ACC112 (cell line): ENCODE measurements at regions not wholly inside any gene's neighbourhood (a gene's known extent, or its start where the extent isn't known, plus 50 kb on each side); places are given as distances from the start of the nearest gene placed in this dataset.

Experiments
- H2AFZ ChIP-seq: fragments of 200-600 bp; sonication (generic); one replicate; pipeline ENCODE4 v1.6.0; 2017; ENCODE audit warnings: antibody characterized with exemption, low read length; ENCODE audit not compliant: unreplicated experiment
- H3K27ac ChIP-seq: fragments of 200-600 bp; sonication (generic); 2 replicates; pipeline ENCODE4 v1.5.1; 2014; ENCODE audit warnings: low read depth, mild to moderate bottlenecking, antibody characterized with exemption, low read length, moderate library complexity
- H3K27me3 ChIP-seq: fragments of 200-600 bp; sonication (generic); 2 replicates; pipeline ENCODE4 v1.6.1; 2014; ENCODE audit warnings: mild to moderate bottlenecking, antibody characterized with exemption, low read length, moderate library complexity, mixed read lengths; ENCODE audit not compliant: insufficient read depth
- H3K36me3 ChIP-seq: fragments of 200-600 bp; sonication (generic); 2 replicates; pipeline ENCODE4 v1.6.1; 2016; ENCODE audit warnings: mild to moderate bottlenecking, antibody characterized with exemption, low read length, moderate library complexity, mixed read lengths; ENCODE audit not compliant: insufficient read depth
- H3K4me1 ChIP-seq: fragments of 200-600 bp; sonication (generic); one replicate; pipeline ENCODE4 v1.6.1; 2016; ENCODE audit warnings: low read length, mixed read lengths; ENCODE audit not compliant: insufficient read depth, unreplicated experiment, control insufficient read depth
- H3K4me3 ChIP-seq: fragments of 200-600 bp; sonication (generic); 2 replicates; pipeline ENCODE4 v1.5.1; 2014; ENCODE audit warnings: mild to moderate bottlenecking, low read depth, low read length
- H3K79me2 ChIP-seq: fragments of 200-600 bp; sonication (generic); one replicate; pipeline ENCODE4 v1.6.0; 2016; ENCODE audit warnings: low read length; ENCODE audit not compliant: control insufficient read depth, unreplicated experiment, insufficient read depth

DNA sequence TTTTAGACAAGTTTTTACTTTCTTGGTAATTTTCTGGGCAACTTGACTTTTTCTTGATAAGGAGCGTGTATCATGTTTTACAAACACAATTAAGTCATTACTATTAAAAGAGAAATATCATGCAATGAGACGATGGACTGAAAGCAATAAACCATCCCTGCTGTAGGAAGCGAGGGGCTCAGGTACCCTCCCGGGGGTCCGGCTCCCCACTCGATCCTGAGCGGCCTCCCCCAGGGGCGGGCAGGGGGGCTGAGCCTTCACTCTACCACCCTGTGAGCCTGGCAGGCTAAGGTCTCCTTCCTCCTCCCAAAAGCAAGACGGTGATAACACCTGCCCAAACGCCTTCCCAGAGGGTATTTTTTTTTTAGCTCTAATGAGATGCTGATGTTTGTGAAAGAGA lies 51.8 kb upstream of the ADGRA1 start:
- no peaks in the 10 kb centered on the region for H3K4me1 ChIP-seq
- no peak overlapping the region for H2AFZ ChIP-seq
- H3K79me2 ChIP-seq = no peaks in the 10 kb centered on the region
- H3K27ac ChIP-seq = no peak overlapping the region
- no peak overlapping the region for H3K4me3 ChIP-seq
- peaks cover 43% of the 10 kb centered on the region for H3K27me3 ChIP-seq
- no peaks in the 10 kb centered on the region for H3K36me3 ChIP-seq

DNA sequence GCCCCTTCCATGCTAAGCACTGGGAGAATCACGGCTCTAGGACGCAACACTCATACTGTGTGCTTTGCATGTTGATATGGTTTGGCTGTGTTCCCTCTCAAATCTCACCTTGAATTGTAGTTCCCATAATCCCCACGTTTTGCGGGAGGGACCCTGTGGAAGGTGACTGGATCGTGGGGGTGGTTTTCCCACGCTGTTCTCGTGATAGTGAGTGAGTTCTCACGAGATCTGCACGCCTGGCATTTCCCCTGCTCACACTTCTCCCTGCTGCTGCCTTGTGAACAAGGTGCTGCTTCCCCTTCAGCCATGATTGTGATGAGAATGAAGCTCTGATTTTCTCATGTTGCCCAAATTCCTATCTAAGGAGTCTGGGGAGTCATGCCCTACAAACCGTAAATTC lies 53.0 kb upstream of the ADGRA1 start:
- Histone ChIP-seq H3K36me3 (no peaks in the 10 kb centered on the region), H3K79me2 (no peaks in the 10 kb centered on the region), H3K4me3 (no peak overlapping the region), H3K27ac (no peak overlapping the region), H3K4me1 (no peaks in the 10 kb centered on the region), H3K27me3 (peaks cover 43% of the 10 kb centered on the region), H2AFZ (no peak overlapping the region)

DNA sequence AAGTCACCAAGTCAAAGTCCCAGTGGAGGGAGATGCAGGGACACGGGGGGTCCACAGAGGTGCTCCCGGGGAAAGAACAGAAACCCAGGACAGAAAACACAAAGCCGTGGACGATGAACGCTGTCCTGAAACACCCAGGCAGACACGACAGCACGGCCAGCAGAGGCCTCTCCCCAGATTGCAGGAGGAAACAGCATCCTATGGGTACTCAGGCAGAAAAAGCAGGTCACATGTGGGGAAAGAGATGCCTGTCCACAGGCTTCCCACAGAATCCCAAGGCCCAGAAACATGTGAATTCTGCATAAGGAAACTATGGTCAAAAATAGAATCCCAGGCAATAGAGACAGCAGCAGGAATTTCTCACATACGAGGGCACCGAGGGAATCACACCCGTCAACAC lies 53.6 kb upstream of the ADGRA1 start:
- Histone ChIP-seq H3K27me3 (peaks cover 47% of the 10 kb centered on the region), H3K36me3 (no peaks in the 10 kb centered on the region), H3K79me2 (no peaks in the 10 kb centered on the region), H3K27ac (no peak overlapping the region), H3K4me3 (no peak overlapping the region), H2AFZ (no peak overlapping the region), H3K4me1 (no peaks in the 10 kb centered on the region)

DNA sequence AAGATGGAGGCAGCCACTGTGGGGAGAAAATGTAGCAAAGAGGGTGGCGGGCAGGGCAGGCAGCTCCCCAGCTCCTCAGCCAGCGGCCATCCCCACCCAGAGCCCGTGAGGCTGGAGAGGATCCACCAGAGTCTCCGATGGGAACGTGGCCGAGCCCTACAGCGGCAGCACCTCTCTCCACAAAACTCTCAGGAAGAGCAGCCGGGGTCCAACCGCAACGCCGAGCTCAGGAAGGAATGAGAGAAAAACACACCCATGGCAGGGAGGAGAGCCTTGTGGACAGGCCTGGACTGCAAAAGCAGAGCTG lies 54.0 kb upstream of the ADGRA1 start:
- Histone ChIP-seq H3K27me3 (peaks cover 47% of the 10 kb centered on the region), H3K79me2 (no peaks in the 10 kb centered on the region), H3K4me3 (no peak overlapping the region), H3K36me3 (no peaks in the 10 kb centered on the region), H3K4me1 (no peaks in the 10 kb centered on the region), H2AFZ (no peak overlapping the region), H3K27ac (no peak overlapping the region)

DNA sequence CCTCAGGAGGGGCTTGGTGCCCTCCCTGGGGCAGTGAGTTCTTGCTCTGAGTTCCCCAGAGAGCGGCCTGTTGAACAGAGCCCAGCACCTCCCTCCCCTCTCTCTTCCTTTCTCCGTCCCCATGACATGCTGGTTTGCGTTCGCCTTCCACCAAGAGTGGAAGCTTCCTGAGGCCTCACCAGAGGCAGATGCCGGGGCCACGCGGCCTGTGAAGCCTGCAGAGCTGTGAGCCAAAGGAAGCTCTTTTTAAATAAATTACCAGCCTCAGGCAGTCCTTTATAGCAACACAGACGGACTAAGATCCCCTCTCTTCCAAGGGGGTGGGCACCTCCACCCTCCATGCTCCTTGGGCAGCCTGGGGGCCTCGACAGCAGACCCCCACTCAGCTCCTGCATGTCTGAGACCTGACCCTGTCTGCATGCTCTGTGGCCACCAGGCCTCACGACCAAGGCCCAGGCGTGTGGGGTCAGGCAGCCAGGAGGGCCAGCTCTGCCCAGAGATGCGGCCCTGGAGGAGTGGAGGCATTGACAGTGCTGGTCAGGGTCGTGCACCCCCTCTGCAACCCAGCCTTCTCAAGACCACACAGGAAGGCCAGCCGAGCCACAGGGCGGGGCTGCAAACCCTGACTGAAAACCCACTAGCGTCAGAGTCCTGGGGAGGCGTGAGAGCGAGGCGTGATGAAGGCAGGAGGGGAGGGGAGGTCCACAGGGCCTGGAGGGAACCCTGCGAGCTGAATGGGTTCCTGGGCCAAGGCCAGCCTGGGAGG lies 54.6 kb upstream of the ADGRA1 start:
- Histone ChIP-seq H3K4me1 (no peaks in the 10 kb centered on the region), H3K27me3 (peaks cover 44% of the 10 kb centered on the region), H3K4me3 (no peak overlapping the region), H3K27ac (no peak overlapping the region), H3K79me2 (no peaks in the 10 kb centered on the region), H3K36me3 (no peaks in the 10 kb centered on the region), H2AFZ (no peak overlapping the region)

DNA sequence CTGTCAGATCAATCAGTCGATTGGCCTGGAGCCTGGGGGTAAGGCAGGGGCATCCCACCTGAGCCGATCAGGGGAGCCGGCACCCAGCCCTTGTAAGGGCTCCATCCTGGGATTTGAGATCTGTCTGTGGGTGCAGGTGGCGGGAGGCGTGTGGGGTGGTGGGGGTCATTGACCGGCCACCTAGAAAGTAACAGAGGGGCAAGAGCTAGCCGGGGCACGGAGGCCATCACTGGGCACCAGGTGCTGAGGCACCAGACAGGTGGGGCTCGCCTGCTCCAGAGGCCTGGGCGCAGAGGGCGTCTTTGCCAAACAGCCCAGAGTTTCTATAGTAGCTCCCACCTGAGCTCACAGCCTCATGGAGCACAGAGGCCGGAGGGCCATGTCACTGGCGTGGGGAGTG lies 55.5 kb upstream of the ADGRA1 start:
- Histone ChIP-seq H3K36me3 (no peaks in the 10 kb centered on the region), H3K4me3 (no peak overlapping the region), H3K4me1 (no peaks in the 10 kb centered on the region), H3K27me3 (peaks cover 44% of the 10 kb centered on the region), H3K79me2 (no peaks in the 10 kb centered on the region), H3K27ac (no peak overlapping the region), H2AFZ (no peak overlapping the region)

DNA sequence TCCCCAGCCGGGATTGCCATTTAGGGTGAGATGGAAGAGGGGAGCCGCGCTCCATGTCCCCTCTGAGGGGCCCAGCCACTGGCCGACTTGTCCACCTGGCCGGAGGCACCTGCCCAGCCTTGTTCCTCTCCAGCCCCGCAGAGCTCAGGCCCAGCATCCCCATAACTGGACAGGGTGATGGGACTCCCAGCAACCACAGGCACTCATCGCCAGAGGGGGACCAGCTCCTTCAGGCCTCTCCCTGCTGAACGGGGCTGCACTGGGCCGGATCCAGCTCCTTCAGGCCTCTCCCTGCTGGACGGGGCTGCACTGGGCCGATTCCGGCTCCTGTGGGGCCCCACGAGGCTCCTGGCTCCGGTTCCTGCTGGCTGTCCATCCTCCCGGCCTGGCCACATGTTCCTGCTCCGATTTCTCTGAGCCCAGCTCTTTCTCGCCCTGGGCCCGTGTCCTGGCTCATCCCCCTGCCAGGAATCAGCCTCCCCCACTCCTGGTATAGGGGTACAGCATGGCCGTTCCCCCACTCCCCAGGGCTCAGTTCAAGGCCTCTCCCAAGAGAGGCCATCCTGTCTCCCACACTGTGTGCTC lies 56.1 kb upstream of the ADGRA1 start:
- Histone ChIP-seq H3K27me3 (peaks cover 46% of the 10 kb centered on the region), H3K4me3 (no peak overlapping the region), H3K36me3 (no peaks in the 10 kb centered on the region), H3K79me2 (no peaks in the 10 kb centered on the region), H3K4me1 (no peaks in the 10 kb centered on the region), H3K27ac (no peak overlapping the region), H2AFZ (no peak overlapping the region)

DNA sequence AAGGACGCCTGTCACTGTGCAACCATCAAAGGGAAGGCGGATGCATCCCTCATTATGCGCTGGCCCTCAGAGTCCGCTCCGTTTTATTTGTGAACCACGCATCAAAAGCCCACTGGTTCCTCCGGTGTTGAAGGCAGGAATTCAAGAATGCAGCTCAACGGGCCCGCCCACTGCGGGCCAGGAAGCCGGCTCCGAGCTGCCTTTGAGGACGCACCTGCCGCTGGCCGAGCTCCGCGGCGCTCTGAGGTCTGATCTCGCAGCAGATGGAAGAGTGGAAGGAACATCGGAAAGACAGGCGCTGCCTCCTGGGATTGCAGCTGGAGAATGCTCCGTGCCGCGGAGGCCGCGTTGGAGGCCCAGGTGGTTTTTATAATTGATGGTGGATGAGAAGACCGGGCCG lies 56.9 kb upstream of the ADGRA1 start:
- no peaks in the 10 kb centered on the region for H3K4me1 ChIP-seq
- no peak overlapping the region for H2AFZ ChIP-seq
- no peaks in the 10 kb centered on the region for H3K79me2 ChIP-seq
- H3K4me3 ChIP-seq = no peak overlapping the region
- H3K36me3 ChIP-seq = no peaks in the 10 kb centered on the region
- no peak overlapping the region for H3K27ac ChIP-seq
- peaks cover 46% of the 10 kb centered on the region for H3K27me3 ChIP-seq

DNA sequence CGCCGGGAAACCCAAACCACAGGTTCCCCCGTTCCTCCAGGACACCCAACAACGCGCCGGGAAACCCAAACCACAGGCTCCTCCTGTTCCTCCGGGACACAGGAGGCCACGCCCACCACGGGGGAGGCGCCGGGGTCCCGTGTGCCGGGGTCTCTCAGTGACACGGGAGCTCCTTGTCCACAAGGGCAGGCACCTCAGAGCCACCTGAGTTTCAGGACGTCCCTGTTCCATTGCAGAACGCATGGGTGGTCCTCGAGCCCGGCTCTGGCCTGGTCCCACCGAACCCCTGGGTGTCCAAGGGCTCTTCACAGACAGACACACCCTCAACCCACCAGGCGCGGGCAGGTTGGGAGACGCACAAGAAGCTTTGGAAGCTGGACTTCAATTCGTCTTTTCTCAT lies 57.6 kb upstream of the ADGRA1 start:
- Histone ChIP-seq H3K36me3 (no peaks in the 10 kb centered on the region), H3K27me3 (peaks cover 45% of the 10 kb centered on the region)

DNA sequence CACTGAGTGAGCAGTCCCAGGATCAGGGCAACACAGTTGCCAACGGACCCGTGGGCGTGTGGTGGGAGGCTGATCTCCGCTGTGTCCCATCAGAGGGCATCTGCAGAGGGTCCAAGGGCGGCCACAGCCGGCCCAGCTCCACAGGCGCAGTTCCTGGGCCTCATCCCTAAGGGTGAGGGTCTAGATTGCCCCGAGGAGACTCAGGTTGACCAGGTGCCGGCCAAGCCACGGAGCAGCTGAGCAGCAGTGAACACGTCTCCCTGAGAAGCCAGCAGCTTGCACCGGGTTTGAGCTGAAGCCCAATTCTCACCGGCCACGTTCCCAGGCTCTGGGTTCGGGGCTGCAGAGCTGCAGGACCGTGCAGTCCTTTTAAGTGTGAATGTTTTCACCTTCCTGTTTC lies 58.8 kb upstream of the ADGRA1 start:
- Histone ChIP-seq H3K27ac (no peak overlapping the region), H2AFZ (no peak overlapping the region), H3K4me3 (no peak overlapping the region), H3K79me2 (no peaks in the 10 kb centered on the region), H3K4me1 (no peaks in the 10 kb centered on the region), H3K27me3 (peaks cover 45% of the 10 kb centered on the region), H3K36me3 (no peaks in the 10 kb centered on the region)

More for the DNA sequence above, 57.6 kb upstream of the ADGRA1 start:
- Histone ChIP-seq H3K4me3 (no peak overlapping the region), H3K79me2 (no peaks in the 10 kb centered on the region), H2AFZ (no peak overlapping the region), H3K4me1 (no peaks in the 10 kb centered on the region), H3K27ac (no peak overlapping the region)

DNA sequence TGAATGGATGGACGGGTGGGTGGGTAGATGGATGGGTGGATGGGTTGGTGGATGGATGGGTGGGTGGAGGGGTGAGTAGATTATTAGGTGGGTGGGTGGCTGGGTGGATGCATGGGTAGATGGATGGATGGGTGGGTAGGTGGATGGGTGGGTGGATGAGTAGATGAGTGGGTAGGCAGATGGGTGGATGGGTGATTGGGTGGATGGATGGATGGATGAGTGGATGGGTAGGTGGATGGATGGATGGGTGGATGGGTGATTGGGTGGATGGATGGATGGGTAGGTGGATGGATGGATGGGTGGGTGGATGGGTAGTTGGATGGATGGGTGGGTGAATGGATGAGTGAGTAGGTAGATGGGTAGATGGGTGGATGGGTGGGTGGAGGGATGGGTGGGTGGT lies 59.6 kb upstream of the ADGRA1 start:
- no peaks in the 10 kb centered on the region for H3K36me3 ChIP-seq
- no peak overlapping the region for H2AFZ ChIP-seq
- peaks cover 45% of the 10 kb centered on the region for H3K27me3 ChIP-seq

More for the DNA sequence above, 59.6 kb upstream of the ADGRA1 start:
- no peaks in the 10 kb centered on the region for H3K4me1 ChIP-seq
- H3K27ac ChIP-seq = no peak overlapping the region
- H3K4me3 ChIP-seq = no peak overlapping the region
- H3K79me2 ChIP-seq = no peaks in the 10 kb centered on the region
